ENCODE measurements at regions not wholly inside any gene's neighbourhood (a gene's known extent, or its start where the extent isn't known, plus 50 kb on each side); places are given as distances from the start of the nearest gene placed in this dataset.

DNA sequence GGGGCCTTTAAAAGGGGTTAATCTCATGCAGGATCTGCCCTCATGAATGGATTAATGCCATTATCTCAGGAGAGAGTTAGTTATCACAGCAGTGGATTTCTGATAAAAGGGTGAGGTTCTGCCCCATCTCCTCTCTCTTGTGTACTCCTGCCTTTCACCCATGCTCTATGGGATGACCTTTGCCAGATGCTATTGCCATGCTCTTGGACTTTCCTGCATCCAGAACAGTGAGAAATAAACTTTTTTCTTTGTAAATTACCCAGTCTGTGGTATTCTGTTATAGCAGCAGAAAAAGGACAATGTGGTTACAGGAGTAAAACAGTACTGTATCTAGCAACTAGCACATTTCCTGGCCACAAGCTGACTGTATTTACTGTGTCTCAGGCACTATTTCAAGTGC, 58.0 kb upstream of the CCN2 start:
- TF ChIP-seq, protein P1, sequence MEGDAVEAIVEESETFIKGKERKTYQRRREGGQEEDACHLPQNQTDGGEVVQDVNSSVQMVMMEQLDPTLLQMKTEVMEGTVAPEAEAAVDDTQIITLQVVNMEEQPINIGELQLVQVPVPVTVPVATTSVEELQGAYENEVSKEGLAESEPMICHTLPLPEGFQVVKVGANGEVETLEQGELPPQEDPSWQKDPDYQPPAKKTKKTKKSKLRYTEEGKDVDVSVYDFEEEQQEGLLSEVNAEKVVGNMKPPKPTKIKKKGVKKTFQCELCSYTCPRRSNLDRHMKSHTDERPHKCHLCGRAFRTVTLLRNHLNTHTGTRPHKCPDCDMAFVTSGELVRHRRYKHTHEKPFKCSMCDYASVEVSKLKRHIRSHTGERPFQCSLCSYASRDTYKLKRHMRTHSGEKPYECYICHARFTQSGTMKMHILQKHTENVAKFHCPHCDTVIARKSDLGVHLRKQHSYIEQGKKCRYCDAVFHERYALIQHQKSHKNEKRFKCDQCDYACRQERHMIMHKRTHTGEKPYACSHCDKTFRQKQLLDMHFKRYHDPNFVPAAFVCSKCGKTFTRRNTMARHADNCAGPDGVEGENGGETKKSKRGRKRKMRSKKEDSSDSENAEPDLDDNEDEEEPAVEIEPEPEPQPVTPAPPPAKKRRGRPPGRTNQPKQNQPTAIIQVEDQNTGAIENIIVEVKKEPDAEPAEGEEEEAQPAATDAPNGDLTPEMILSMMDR (conservative IDR thresholded peaks at IDR 0.05): no peak
- TF ChIP-seq ZFX (IDR thresholded peaks at IDR 0.05): no peak
